BLaER1 treated with 17β-estradiol and CSF1 and Interleukin-3, amounts not matched to agents 10 nM and 100 nM (cell line): ENCODE measurements at regions not wholly inside any gene's neighbourhood (a gene's known extent, or its start where the extent isn't known, plus 50 kb on each side); places are given as distances from the start of the nearest gene placed in this dataset.

Experiments used
- H3K27ac ChIP-seq, 11 experiments: shearing (Covaris generic); formaldehyde crosslinking; 2 replicates each; pipeline ENCODE4 v1.8.1; 2022
- H3K27me3 ChIP-seq, 11 experiments: shearing (Covaris generic); formaldehyde crosslinking; 2 replicates each; pipeline ENCODE4 v1.8.1; 2022
- H3K36me3 ChIP-seq, 11 experiments: shearing (Covaris generic); formaldehyde crosslinking; 2 replicates each; pipeline ENCODE4 v1.8.1; 2022
- H3K4me1 ChIP-seq, 10 experiments: shearing (Covaris generic); formaldehyde crosslinking; 2 replicates each; pipeline ENCODE4 v1.8.1; 2022
- H3K4me2 ChIP-seq, 11 experiments: shearing (Covaris generic); formaldehyde crosslinking; 2 replicates each; pipeline ENCODE4 v1.8.1; 2022
- H3K4me3 ChIP-seq, 10 experiments: shearing (Covaris generic); formaldehyde crosslinking; 2 replicates each; pipeline ENCODE4 v1.8.1; 2022
- H3K9ac ChIP-seq, 11 experiments: shearing (Covaris generic); formaldehyde crosslinking; 2 replicates each; pipeline ENCODE4 v1.8.1; 2022
- H3K9me3 ChIP-seq, 11 experiments: shearing (Covaris generic); formaldehyde crosslinking; replicated peaks in 1 of 11; 2 replicates each; pipeline ENCODE4 v1.8.1; 2022
- H4K20me1 ChIP-seq, 11 experiments: shearing (Covaris generic); formaldehyde crosslinking; 2 replicates each; pipeline ENCODE4 v1.8.1; 2022
- Cebpa-rat ChIP-seq, 11 experiments: shearing (Covaris generic); IDR thresholded peaks; 2 replicates each; pipeline ENCODE4 v1.8.1; 2022

GRCh38 chr10:117450940-117451339, 75.7 kb upstream of the PDZD8 start:
- Histone ChIP-seq H3K27ac (no peak overlapping the region), H3K4me2 (no peak overlapping the region), H4K20me1 (no peaks in the 10 kb centered on the region), H3K9ac (no peak overlapping the region), H3K4me3 (no peak overlapping the region), H3K36me3 (no peaks in the 10 kb centered on the region), H3K4me1 (peaks cover 0 to 24% (median 21%) of the 10 kb centered on the region in 10 experiments; a peak in 16 of 20 replicates), H3K9me3 (peaks cover 13 to 28% (median 14%) of the 10 kb centered on the region in 11 experiments; a peak in 21 of 22 replicates), H3K27me3 (no peaks in the 10 kb centered on the region)
- no peak for TF ChIP-seq Cebpa-rat (IDR thresholded peaks at IDR 0.05)

GRCh38 chr10:117449636-117450035, 74.4 kb upstream of the PDZD8 start:
- Histone ChIP-seq H3K27ac (no peak overlapping the region), H3K4me2 (no peak overlapping the region), H3K9me3 (peaks cover 13 to 33% (median 14%) of the 10 kb centered on the region in 11 experiments; a peak in 21 of 22 replicates), H3K4me3 (no peak overlapping the region), H4K20me1 (no peaks in the 10 kb centered on the region), H3K9ac (no peak overlapping the region), H3K27me3 (no peaks in the 10 kb centered on the region), H3K36me3 (no peaks in the 10 kb centered on the region), H3K4me1 (peaks cover 0 to 18% (median 10%) of the 10 kb centered on the region in 10 experiments; a peak in 16 of 20 replicates)
- no peak for TF ChIP-seq Cebpa-rat (IDR thresholded peaks at IDR 0.05)

GRCh38 chr10:117448802-117449201, 73.6 kb upstream of the PDZD8 start:
- no peaks in the 10 kb centered on the region for H3K27me3 ChIP-seq
- H4K20me1 ChIP-seq, result no peaks in the 10 kb centered on the region
- no peak overlapping the region for H3K27ac ChIP-seq
- H3K4me1 ChIP-seq, result peaks cover 0 to 14% (median 3%) of the 10 kb centered on the region in 10 experiments; a peak in 8 of 20 replicates
- H3K9ac ChIP-seq, result no peak overlapping the region
- H3K36me3 ChIP-seq, result no peaks in the 10 kb centered on the region
- H3K9me3 ChIP-seq, result peaks cover 13 to 31% (median 17%) of the 10 kb centered on the region in 11 experiments; a peak in 21 of 22 replicates
- H3K4me3 ChIP-seq, result no peak overlapping the region
- no peak for TF ChIP-seq Cebpa-rat (IDR thresholded peaks at IDR 0.05)
- no peak overlapping the region for H3K4me2 ChIP-seq

DNA sequence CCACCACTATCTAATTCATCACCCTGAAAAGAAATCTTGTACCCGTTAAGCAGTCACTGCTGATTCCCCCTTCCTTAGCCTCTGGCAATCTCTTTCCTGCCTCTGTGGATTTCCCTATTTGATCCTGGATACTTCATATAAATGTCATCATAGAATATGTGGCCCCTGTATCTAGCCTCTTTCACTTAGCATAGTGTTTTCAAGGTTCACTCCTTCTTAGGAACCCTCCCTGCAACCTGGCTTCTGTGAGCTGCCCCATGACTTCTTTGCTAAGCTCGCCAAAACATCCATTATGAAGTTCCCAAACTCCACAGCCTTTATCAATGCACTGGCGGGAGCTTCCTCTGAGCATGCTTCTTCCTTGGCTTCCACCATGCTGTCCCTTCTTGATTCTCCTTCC, 70.8 kb upstream of the PDZD8 start:
- Histone ChIP-seq H3K27me3 (no peaks in the 10 kb centered on the region), H3K4me1 (peaks cover 17 to 39% (median 26%) of the 10 kb centered on the region in 10 experiments), H3K4me2 (no peak overlapping the region), H3K36me3 (no peaks in the 10 kb centered on the region), H4K20me1 (peaks cover 0 to 15% (median 0%) of the 10 kb centered on the region in 11 experiments; a peak in 4 of 22 replicates), H3K27ac (no peak overlapping the region), H3K4me3 (no peak overlapping the region), H3K9ac (no peak overlapping the region), H3K9me3 (peaks cover 0 to 16% (median 7%) of the 10 kb centered on the region in 11 experiments; a peak in 8 of 22 replicates)
- TF ChIP-seq Cebpa-rat (IDR thresholded peaks at IDR 0.05), result no peak

DNA sequence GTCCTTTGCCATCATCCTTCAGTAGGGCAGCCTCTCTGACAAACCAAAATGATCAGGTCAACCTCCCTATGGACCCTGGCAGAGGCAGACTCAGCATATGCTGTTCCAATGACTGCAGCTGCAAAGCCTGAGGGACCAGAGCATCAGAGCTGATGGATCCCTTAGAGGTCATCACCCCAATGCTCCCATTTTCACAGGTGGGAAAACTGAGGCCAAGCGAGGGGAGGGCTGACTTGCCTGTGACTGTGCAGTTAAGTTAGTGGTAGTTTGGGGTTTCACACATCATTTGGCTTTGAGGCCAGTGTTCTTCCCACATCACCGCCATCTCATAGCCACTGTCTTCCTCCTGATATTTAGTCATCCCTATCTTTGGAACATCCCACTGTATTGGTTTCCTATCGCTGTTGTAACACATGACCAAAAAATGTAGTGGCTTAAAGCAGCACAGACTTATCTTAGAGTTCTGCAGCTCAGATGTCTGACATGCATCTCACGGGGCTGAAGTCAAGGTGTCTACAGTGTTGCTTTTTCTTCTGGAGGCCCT, 69.3 kb upstream of the PDZD8 start:
- no peak overlapping the region for H3K4me3 ChIP-seq
- H3K27ac ChIP-seq, result no peak overlapping the region
- peak overlapping the region in 3 of 11 experiments; percentile 7 to 53 (median 13); a peak in 4 of 22 replicates for H3K4me2 ChIP-seq
- peaks cover 0 to 15% (median 0%) of the 10 kb centered on the region in 11 experiments; a peak in 4 of 22 replicates for H4K20me1 ChIP-seq
- no peaks in the 10 kb centered on the region for H3K36me3 ChIP-seq
- TF ChIP-seq Cebpa-rat (IDR thresholded peaks at IDR 0.05), result no peak
- peaks cover 17 to 42% (median 26%) of the 10 kb centered on the region in 10 experiments for H3K4me1 ChIP-seq
- no peaks in the 10 kb centered on the region for H3K27me3 ChIP-seq
- no peak overlapping the region for H3K9ac ChIP-seq
- H3K9me3 ChIP-seq, result peaks cover 0 to 16% (median 7%) of the 10 kb centered on the region in 11 experiments; a peak in 8 of 22 replicates

GRCh38 chr10:117443686-117444041, 68.4 kb upstream of the PDZD8 start:
- H3K27ac ChIP-seq, result no peak overlapping the region
- H3K4me2 ChIP-seq, result peak overlapping the region in 5 of 11 experiments; percentile 3 to 88 (median 76); a peak in 6 of 22 replicates
- no peak overlapping the region for H3K4me3 ChIP-seq
- peaks cover 0 to 15% (median 0%) of the 10 kb centered on the region in 11 experiments; a peak in 4 of 22 replicates for H4K20me1 ChIP-seq
- H3K9me3 ChIP-seq, result peaks cover 0 to 16% (median 7%) of the 10 kb centered on the region in 11 experiments; a peak in 8 of 22 replicates
- TF ChIP-seq Cebpa-rat (IDR thresholded peaks at IDR 0.05), result no peak
- no peak overlapping the region for H3K9ac ChIP-seq
- no peaks in the 10 kb centered on the region for H3K36me3 ChIP-seq
- peaks cover 17 to 47% (median 26%) of the 10 kb centered on the region in 10 experiments for H3K4me1 ChIP-seq
- H3K27me3 ChIP-seq, result no peaks in the 10 kb centered on the region

GRCh38 chr10:117442944-117443685, 67.9 kb upstream of the PDZD8 start:
- no peaks in the 10 kb centered on the region for H3K27me3 ChIP-seq
- no peaks in the 10 kb centered on the region for H3K36me3 ChIP-seq
- H3K9me3 ChIP-seq, result peaks cover 0 to 16% (median 7%) of the 10 kb centered on the region in 11 experiments; a peak in 8 of 22 replicates
- TF ChIP-seq Cebpa-rat (IDR thresholded peaks at IDR 0.05), result no peak
- peaks cover 17 to 47% (median 26%) of the 10 kb centered on the region in 10 experiments for H3K4me1 ChIP-seq
- peaks cover 0 to 15% (median 0%) of the 10 kb centered on the region in 11 experiments; a peak in 4 of 22 replicates for H4K20me1 ChIP-seq
- H3K4me3 ChIP-seq, result no peak overlapping the region
- peak overlapping the region; percentile 56 to 88 (median 71); a peak in 21 of 22 replicates for H3K4me2 ChIP-seq
- no peak overlapping the region; a peak in 2 of 22 replicates for H3K27ac ChIP-seq
- no peak overlapping the region; a peak in 1 of 22 replicates for H3K9ac ChIP-seq

DNA sequence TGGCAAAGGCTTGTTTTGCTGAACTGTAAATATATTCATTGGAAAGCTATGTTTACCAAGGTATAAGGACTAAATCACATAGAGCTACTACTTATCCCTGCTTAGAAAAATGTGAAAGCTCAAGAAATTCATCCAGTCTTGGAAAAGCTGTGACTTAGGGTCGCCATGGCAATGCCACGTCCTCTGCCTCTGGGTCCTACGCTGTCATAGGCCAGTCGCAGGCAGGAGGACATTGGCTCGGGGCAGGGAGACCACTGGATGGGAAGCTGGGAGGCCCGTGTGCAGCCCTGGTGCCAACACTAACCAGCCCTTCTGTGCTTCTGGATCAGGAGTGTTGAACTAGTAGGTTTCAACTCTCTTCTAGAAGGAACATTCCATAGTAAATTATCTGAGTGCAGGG, 67.3 kb upstream of the PDZD8 start:
- no peak overlapping the region; a peak in 1 of 20 replicates for H3K4me3 ChIP-seq
- peak overlapping the region in 7 of 11 experiments; percentile 10 to 68 (median 49); a peak in 13 of 22 replicates for H3K27ac ChIP-seq
- peaks cover 17 to 47% (median 26%) of the 10 kb centered on the region in 10 experiments for H3K4me1 ChIP-seq
- H3K9me3 ChIP-seq, result peaks cover 0 to 16% (median 7%) of the 10 kb centered on the region in 11 experiments; a peak in 8 of 22 replicates
- no peaks in the 10 kb centered on the region for H3K27me3 ChIP-seq
- peaks cover 0 to 15% (median 0%) of the 10 kb centered on the region in 11 experiments; a peak in 4 of 22 replicates for H4K20me1 ChIP-seq
- H3K36me3 ChIP-seq, result no peaks in the 10 kb centered on the region
- peak overlapping the region; percentile 56 to 88 (median 71) for H3K4me2 ChIP-seq
- TF ChIP-seq Cebpa-rat (IDR thresholded peaks at IDR 0.05), result no peak
- H3K9ac ChIP-seq, result peak overlapping the region in 5 of 11 experiments; percentile 14 to 55 (median 37); a peak in 6 of 22 replicates
